ENCODE measurements at regions not wholly inside any gene's neighbourhood (a gene's known extent, or its start where the extent isn't known, plus 50 kb on each side); places are given as distances from the start of the nearest gene placed in this dataset.

DNA sequence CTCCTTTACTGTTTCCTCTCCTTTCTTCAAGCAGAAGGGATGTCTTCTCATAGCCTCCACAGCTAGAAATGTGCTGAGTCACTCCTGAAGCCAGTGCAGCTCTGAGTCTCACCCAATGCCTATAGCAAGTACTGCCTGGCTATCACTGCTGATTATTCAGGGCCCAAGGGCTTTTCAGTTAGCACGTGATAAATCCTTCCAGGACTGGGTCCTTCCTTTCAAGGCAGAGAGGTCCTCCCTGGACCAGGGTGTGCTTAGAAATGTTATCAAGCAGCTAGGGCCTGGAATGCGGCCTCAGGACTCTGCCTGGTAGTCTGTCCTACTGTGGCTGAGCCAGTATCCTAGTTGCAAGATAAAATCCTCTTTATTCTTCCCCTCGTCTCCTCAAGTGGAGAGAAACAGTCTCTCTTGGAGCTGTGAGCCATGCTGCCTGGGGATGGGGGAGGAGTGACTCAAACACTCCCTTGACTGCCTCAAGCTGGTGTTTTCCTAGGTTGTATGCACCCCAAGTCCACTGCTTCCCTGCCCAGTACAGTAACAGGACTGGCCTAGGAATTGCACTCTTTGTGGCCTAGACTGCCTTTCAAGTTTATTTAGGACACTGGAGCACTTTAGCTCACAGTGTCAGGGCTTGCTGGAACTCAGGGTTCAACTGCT is 198.7 kb upstream of the SERP2 start:
- DNase-seq (ENCODE audit: low read depth in 1 of 2, low spot score in 1 of 2): peak; percentile 56 to 83
- Histone ChIP-seq H3K36me3 (no peaks in the 10 kb centered on the region), H3K27me3 (no peaks in the 10 kb centered on the region), H3K4me1 (ENCODE audit: low read depth) (peaks cover 19% of the 10 kb centered on the region), H3K27ac (peak overlapping the region; percentile 82), H3K4me3 (no peak overlapping the region), H3K9me3 (ENCODE audit: low read depth) (no peaks in the 10 kb centered on the region)
- TF ChIP-seq, protein P1, sequence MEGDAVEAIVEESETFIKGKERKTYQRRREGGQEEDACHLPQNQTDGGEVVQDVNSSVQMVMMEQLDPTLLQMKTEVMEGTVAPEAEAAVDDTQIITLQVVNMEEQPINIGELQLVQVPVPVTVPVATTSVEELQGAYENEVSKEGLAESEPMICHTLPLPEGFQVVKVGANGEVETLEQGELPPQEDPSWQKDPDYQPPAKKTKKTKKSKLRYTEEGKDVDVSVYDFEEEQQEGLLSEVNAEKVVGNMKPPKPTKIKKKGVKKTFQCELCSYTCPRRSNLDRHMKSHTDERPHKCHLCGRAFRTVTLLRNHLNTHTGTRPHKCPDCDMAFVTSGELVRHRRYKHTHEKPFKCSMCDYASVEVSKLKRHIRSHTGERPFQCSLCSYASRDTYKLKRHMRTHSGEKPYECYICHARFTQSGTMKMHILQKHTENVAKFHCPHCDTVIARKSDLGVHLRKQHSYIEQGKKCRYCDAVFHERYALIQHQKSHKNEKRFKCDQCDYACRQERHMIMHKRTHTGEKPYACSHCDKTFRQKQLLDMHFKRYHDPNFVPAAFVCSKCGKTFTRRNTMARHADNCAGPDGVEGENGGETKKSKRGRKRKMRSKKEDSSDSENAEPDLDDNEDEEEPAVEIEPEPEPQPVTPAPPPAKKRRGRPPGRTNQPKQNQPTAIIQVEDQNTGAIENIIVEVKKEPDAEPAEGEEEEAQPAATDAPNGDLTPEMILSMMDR (IDR thresholded peaks at IDR 0.05; ENCODE audit: low read depth, low read length): no peak

DNA sequence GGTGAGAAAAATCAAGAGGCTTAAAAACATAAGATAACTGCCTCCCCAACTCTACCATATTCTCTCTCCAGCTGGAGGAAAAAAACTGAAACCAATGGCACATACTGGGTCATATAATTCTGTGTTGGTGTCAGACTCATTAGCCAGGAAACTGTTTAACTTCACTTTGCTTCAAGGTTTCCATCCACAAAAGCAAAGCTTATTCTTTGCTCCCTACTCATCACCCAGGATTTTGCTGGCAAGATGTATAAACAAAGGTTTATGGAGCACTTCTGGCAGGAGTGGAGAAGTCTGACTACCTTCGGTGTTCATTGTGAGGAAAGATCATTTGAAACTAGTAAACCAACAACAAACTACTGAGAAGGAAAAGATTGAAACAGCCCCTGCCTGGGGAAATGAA is 197.5 kb upstream of the SERP2 start:
- Histone ChIP-seq H3K4me3 (no peak overlapping the region), H3K27me3 (no peaks in the 10 kb centered on the region)

DNA sequence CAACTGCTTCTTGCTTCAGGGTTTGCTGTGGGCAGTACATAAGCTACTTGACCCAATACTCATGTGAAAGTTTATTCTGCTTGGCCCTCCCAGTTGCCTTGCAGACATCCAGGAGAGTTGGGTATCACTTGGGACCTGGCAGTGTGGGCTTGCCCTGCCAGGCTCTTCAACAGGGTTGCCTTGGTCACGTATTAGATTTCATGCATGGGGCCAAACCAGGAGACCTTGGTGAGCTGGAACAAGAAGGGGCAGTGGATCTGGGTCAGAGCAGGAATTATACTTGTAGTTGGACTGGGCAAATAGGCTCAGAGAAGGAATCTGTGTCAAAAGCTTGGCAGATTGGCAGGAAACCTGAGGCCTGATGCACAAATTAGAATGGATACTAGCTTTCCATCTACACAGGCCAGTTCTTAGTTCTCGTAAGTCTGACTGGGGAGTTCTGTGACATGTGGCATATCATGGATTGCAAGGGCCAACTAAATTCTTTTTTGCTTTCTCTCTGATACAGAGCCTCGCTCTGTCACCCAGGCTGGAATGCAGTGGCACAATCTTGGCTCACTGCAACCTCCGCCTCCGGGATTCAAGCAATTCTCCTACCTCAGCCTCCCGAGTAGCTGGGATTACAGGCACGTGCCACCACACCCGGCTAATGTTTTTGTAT is 192.6 kb upstream of the SERP2 start:
- no peaks in the 10 kb centered on the region for H3K36me3 ChIP-seq
- H3K4me1 ChIP-seq (ENCODE audit: low read depth): peaks cover 4% of the 10 kb centered on the region
- TF ChIP-seq, protein P1 (IDR thresholded peaks at IDR 0.05; ENCODE audit: low read depth, low read length): no peak
- no peak for DNase-seq (ENCODE audit: low read depth in 1 of 2, low spot score in 1 of 2)
- H3K27ac ChIP-seq: no peak overlapping the region
- no peaks in the 10 kb centered on the region for H3K27me3 ChIP-seq
- no peaks in the 10 kb centered on the region for H3K9me3 ChIP-seq (ENCODE audit: low read depth)
- H3K4me3 ChIP-seq: no peak overlapping the region

More for the DNA sequence above, 197.5 kb upstream of the SERP2 start:
- no peak for DNase-seq (ENCODE audit: low read depth in 1 of 2, low spot score in 1 of 2)
- Histone ChIP-seq H3K36me3 (no peaks in the 10 kb centered on the region), H3K4me1 (ENCODE audit: low read depth) (peaks cover 19% of the 10 kb centered on the region), H3K9me3 (ENCODE audit: low read depth) (no peaks in the 10 kb centered on the region), H3K27ac (peak overlapping the region; percentile 33)
- TF ChIP-seq, protein P1 (IDR thresholded peaks at IDR 0.05; ENCODE audit: low read depth, low read length): no peak

DNA sequence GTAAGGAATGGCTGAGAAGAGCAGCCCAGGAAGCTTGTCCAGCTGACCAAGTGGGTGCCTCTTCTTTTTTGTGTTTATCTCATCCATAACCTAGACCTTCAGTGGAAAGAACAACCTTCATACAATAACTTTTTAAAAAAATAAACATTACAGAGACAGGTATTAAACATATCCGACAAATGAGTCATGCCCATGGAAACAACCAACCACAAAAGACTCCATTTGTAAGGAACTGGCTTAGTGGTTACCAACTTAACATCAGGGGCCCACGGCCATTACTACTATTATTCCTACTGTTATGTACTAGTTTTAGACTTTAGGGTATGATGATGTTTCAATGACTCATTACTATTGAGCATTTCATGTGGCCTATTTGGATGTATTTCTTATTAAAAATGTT is 191.7 kb upstream of the SERP2 start:
- no peak overlapping the region for H3K27ac ChIP-seq

DNA sequence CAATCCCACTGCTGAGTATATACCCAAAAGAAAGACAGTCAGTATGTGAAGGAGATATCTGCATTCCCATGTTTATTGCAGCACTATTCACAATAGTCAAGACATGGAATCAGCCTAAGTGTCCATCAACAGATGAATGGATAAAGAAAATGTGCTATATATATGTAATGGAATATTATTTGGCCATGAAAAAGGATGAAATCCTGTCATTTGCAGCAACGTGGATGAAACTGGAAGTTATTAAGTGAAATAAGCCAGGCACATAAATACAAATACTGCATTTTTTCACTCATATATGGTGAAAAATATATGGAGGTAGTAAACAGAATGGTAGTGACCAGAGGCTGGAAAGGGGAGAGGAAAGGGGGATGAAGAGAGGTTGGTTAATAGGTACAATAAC is 188.9 kb upstream of the SERP2 start:
- no peaks in the 10 kb centered on the region for H3K4me1 ChIP-seq (ENCODE audit: low read depth)
- H3K27ac ChIP-seq: no peak overlapping the region
- H3K36me3 ChIP-seq: no peaks in the 10 kb centered on the region
- no peaks in the 10 kb centered on the region for H3K9me3 ChIP-seq (ENCODE audit: low read depth)
- TF ChIP-seq, protein P1 (IDR thresholded peaks at IDR 0.05; ENCODE audit: low read depth, low read length): no peak
- H3K4me3 ChIP-seq: no peak overlapping the region
- no peak for DNase-seq (ENCODE audit: low read depth in 1 of 2, low spot score in 1 of 2)
- no peaks in the 10 kb centered on the region for H3K27me3 ChIP-seq

More for the DNA sequence above, 191.7 kb upstream of the SERP2 start:
- TF ChIP-seq, protein P1 (IDR thresholded peaks at IDR 0.05; ENCODE audit: low read depth, low read length): no peak
- no peaks in the 10 kb centered on the region for H3K27me3 ChIP-seq
- H3K4me1 ChIP-seq (ENCODE audit: low read depth): no peaks in the 10 kb centered on the region
- H3K4me3 ChIP-seq: no peak overlapping the region
- no peaks in the 10 kb centered on the region for H3K9me3 ChIP-seq (ENCODE audit: low read depth)
- DNase-seq (ENCODE audit: low read depth in 1 of 2, low spot score in 1 of 2): no peak
- H3K36me3 ChIP-seq: no peaks in the 10 kb centered on the region
